ENCODE measurements at regions not wholly inside any gene's neighbourhood (a gene's known extent, or its start where the extent isn't known, plus 50 kb on each side); places are given as distances from the start of the nearest gene placed in this dataset.

DNA sequence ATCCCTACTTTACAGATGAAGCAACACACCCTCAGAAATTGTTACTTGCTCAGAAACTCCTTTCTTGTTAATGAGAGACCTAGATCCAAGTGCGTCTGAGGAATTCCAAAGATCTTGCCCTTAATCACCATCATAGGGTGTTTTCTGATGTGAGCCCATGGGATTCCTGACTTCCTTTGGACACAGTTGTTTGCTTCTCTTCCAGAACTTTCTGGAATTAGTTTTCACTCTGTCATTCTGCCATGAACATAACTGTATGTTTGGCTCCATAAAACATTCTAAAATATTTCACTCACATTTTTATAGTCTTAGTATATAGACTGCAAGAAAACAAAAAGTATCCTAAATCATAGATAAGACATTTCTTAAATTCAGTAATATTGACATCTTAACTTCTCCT is 593.9 kb upstream of the SOX11 start:
- Mint-ChIP-seq H3K9me3 (peaks cover 0 to 26% (median 9%) of the 10 kb centered on the region in 8 donors), H3K27ac (no peak overlapping the region), H3K36me3 (no peaks in the 10 kb centered on the region), H3K27me3 (no peaks in the 10 kb centered on the region), H3K4me3 (no peak overlapping the region), H3K4me1 (no peaks in the 10 kb centered on the region)
- H3K9me3 ChIP-seq (ENCODE audit: control insufficient read depth in 1 of 2, low read length in 2 of 2), result no peaks in the 10 kb centered on the region
- H3K27ac ChIP-seq (ENCODE audit: low read depth, low read length), result no peak overlapping the region
- H3K4me1 ChIP-seq (ENCODE audit: insufficient read depth, low read length), result no peaks in the 10 kb centered on the region
- ChIA-PET CTCF (ENCODE audit: partially characterized antibody) (no interaction called here), POLR2A (ENCODE audit: partially characterized antibody) (no interaction called here)
- H3K27me3 ChIP-seq (ENCODE audit: insufficient read depth, low read length), result no peaks in the 10 kb centered on the region
- intact Hi-C loops (cut with micrococcal nuclease), result no loop called here
- H3K4me3 ChIP-seq (ENCODE audit: low read length in 2 of 2), result no peak overlapping the region
- DNase-seq, result no peak
- no peaks in the 10 kb centered on the region for H3K36me3 ChIP-seq (ENCODE audit: insufficient read depth, low read length)

DNA sequence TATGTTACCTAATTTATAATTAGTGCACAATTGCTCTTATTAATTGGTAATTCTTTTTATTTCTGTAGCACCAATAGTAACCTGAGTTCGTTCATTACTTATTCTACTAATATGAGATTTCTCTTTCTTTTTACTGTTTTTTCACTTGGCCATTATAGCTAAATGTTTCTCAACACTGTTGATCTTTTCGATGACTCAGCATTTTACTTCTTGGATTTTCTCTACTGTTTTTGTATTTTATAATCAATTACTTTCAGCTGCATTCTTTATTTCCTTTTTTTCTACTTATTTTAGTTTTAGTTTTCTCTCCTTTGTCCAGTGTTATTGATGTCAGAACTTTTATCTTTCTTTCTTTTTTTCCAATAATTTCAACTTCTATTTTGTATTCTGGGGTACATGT is 589.4 kb upstream of the SOX11 start:
- H3K9me3 ChIP-seq (ENCODE audit: control insufficient read depth in 1 of 2, low read length in 2 of 2), result no peaks in the 10 kb centered on the region
- H3K4me1 Mint-ChIP-seq, result no peaks in the 10 kb centered on the region
- H3K27ac Mint-ChIP-seq, result no peak overlapping the region
- no peaks in the 10 kb centered on the region for H3K36me3 Mint-ChIP-seq
- H3K27me3 ChIP-seq (ENCODE audit: insufficient read depth, low read length), result no peaks in the 10 kb centered on the region
- peaks cover 3 to 20% (median 12%) of the 10 kb centered on the region in 8 donors for H3K9me3 Mint-ChIP-seq
- H3K27ac ChIP-seq (ENCODE audit: low read depth, low read length), result no peak overlapping the region
- no peak overlapping the region for H3K4me3 ChIP-seq (ENCODE audit: low read length in 2 of 2)
- H3K36me3 ChIP-seq (ENCODE audit: insufficient read depth, low read length), result no peaks in the 10 kb centered on the region
- ChIA-PET CTCF (ENCODE audit: partially characterized antibody) (no interaction called here), POLR2A (ENCODE audit: partially characterized antibody) (no interaction called here)
- H3K27me3 Mint-ChIP-seq, result no peaks in the 10 kb centered on the region
- intact Hi-C loops (cut with micrococcal nuclease), result no loop called here
- DNase-seq, result no peak
- H3K4me3 Mint-ChIP-seq, result no peak overlapping the region
- no peaks in the 10 kb centered on the region for H3K4me1 ChIP-seq (ENCODE audit: insufficient read depth, low read length)

DNA sequence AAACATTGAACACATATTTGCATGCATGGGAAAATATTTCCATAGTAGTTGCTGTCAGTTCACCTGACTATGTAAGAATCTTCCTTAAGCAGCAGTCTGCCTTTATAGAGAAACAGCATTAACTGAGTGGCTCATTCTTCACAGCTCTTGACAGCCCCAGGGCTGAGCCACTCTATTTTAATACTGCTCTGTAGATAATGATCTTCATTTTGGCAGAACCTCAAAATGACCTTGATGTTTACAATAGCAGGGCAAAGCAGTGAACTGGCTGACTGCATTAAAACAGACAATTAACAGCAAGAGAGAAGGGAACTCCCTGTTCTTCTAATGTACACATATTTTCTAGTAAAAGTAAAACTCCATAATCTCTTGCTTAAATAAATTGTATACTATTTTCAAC is 580.6 kb upstream of the SOX11 start:
- Mint-ChIP-seq H3K4me1 (no peaks in the 10 kb centered on the region), H3K27me3 (no peaks in the 10 kb centered on the region), H3K36me3 (peaks cover 0 to 1% of the 10 kb centered on the region in 2 donors), H3K4me3 (no peak overlapping the region), H3K27ac (no peak overlapping the region), H3K9me3 (peaks cover 4 to 39% (median 34%) of the 10 kb centered on the region in 8 donors)
- no peaks in the 10 kb centered on the region for H3K9me3 ChIP-seq (ENCODE audit: control insufficient read depth in 1 of 2, low read length in 2 of 2)
- ChIA-PET CTCF (ENCODE audit: partially characterized antibody) (no interaction called here), POLR2A (ENCODE audit: partially characterized antibody) (no interaction called here)
- no peak overlapping the region for H3K4me3 ChIP-seq (ENCODE audit: low read length in 2 of 2)
- no peaks in the 10 kb centered on the region for H3K4me1 ChIP-seq (ENCODE audit: insufficient read depth, low read length)
- no peak overlapping the region for H3K27ac ChIP-seq (ENCODE audit: low read depth, low read length)
- DNase-seq, result no peak
- no peaks in the 10 kb centered on the region for H3K36me3 ChIP-seq (ENCODE audit: insufficient read depth, low read length)
- H3K27me3 ChIP-seq (ENCODE audit: insufficient read depth, low read length), result no peaks in the 10 kb centered on the region
- intact Hi-C loops (cut with micrococcal nuclease), result no loop called here

DNA sequence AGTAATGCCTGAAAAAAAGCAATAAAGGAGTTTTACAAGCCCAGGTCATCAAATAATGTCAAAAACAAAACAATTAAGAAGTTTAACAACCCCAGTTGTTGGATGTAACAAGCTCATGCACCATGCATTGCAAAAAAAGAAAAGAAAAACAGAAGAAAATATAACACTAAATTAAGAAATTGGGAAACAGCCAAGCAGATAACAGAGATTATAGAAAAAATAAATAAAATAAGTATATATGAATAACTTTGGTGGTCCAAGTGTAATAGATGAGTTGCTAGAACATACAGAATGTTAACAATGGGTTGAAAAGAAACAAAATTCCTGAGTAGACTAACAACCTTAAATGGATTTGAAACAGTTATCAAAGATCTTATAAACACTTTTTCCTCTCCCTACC is 573.1 kb upstream of the SOX11 start:
- POLR2A ChIA-PET (ENCODE audit: partially characterized antibody), result no interaction called here

DNA sequence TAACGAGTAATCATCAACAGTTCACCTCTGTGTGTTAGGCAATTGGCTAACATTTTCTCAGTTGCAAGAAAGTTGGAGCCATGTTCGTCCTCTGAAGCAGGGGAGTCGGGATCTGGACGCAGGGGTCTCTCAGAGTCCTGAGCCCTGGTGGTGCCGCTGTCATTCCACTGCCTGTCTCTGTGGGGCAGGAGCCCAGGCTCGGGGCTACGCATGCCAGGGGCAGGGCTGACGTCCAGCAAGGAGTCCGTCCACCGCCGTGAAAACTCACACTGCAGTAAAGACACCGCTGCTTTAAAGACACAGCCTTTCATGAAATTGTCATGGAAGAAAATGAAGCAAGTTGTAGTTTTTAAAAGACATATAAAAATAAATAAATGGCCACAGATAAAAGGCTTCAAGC is 571.1 kb upstream of the SOX11 start:
- H3K36me3 Mint-ChIP-seq, result no peaks in the 10 kb centered on the region
- no peaks in the 10 kb centered on the region for H3K4me1 Mint-ChIP-seq
- POLR2A ChIA-PET (ENCODE audit: partially characterized antibody), result no interaction called here
- H3K4me1 ChIP-seq (ENCODE audit: insufficient read depth, low read length), result no peaks in the 10 kb centered on the region
- no peaks in the 10 kb centered on the region for H3K36me3 ChIP-seq (ENCODE audit: insufficient read depth, low read length)
- no peak overlapping the region for H3K27ac ChIP-seq (ENCODE audit: low read depth, low read length)
- no peak overlapping the region for H3K4me3 ChIP-seq (ENCODE audit: low read length in 2 of 2)
- DNase-seq, result no peak
- H3K9me3 ChIP-seq (ENCODE audit: control insufficient read depth in 1 of 2, low read length in 2 of 2), result no peaks in the 10 kb centered on the region
- no peaks in the 10 kb centered on the region for H3K27me3 Mint-ChIP-seq
- CTCF ChIA-PET (ENCODE audit: partially characterized antibody), result no interaction called here
- H3K9me3 Mint-ChIP-seq, result peaks cover 0 to 12% (median 4%) of the 10 kb centered on the region in 8 donors
- peak overlapping the region in 1 of 8 donors; percentile 36 for H3K4me3 Mint-ChIP-seq
- H3K27ac Mint-ChIP-seq, result no peak overlapping the region
- intact Hi-C loops (cut with micrococcal nuclease), result no loop called here
- H3K27me3 ChIP-seq (ENCODE audit: insufficient read depth, low read length), result no peaks in the 10 kb centered on the region

More for the DNA sequence above, 573.1 kb upstream of the SOX11 start:
- Mint-ChIP-seq H3K9me3 (peaks cover 0 to 22% (median 13%) of the 10 kb centered on the region in 8 donors), H3K36me3 (peaks cover 0 to 1% of the 10 kb centered on the region in 2 donors), H3K27me3 (no peaks in the 10 kb centered on the region), H3K4me1 (no peaks in the 10 kb centered on the region), H3K4me3 (no peak overlapping the region), H3K27ac (no peak overlapping the region)
- H3K4me1 ChIP-seq (ENCODE audit: insufficient read depth, low read length), result no peaks in the 10 kb centered on the region
- H3K4me3 ChIP-seq (ENCODE audit: low read length in 2 of 2), result no peak overlapping the region
- H3K27ac ChIP-seq (ENCODE audit: low read depth, low read length), result no peak overlapping the region
- no peak for DNase-seq
- intact Hi-C loops (cut with micrococcal nuclease), result no loop called here
- CTCF ChIA-PET (ENCODE audit: partially characterized antibody), result no interaction called here
- no peaks in the 10 kb centered on the region for H3K9me3 ChIP-seq (ENCODE audit: control insufficient read depth in 1 of 2, low read length in 2 of 2)
- H3K27me3 ChIP-seq (ENCODE audit: insufficient read depth, low read length), result no peaks in the 10 kb centered on the region
- no peaks in the 10 kb centered on the region for H3K36me3 ChIP-seq (ENCODE audit: insufficient read depth, low read length)

DNA sequence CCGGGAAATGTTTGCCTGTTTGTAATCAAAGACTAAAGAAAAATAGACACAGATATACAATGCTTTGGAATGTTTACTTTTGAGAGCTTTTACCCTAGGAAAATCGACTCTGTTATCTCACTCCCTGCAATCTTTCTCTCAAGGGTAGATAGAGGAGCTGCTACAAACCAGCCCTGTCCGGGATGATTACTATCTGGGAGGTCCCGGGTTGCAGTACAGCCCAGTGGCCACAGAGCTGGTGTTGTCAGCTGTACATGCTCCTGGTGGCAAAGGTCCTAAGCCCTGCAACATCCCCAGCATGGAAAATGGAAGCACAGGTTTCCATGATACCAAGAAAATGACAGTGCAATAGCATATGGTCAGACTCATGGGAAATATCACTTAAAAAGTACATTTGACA is 570.5 kb upstream of the SOX11 start:
- Histone ChIP-seq H3K4me3 (ENCODE audit: low read length in 2 of 2) (no peak overlapping the region), H3K4me1 (ENCODE audit: insufficient read depth, low read length) (no peaks in the 10 kb centered on the region), H3K27ac (ENCODE audit: low read depth, low read length) (no peak overlapping the region), H3K27me3 (ENCODE audit: insufficient read depth, low read length) (no peaks in the 10 kb centered on the region), H3K9me3 (ENCODE audit: control insufficient read depth in 1 of 2, low read length in 2 of 2) (no peaks in the 10 kb centered on the region), H3K36me3 (ENCODE audit: insufficient read depth, low read length) (no peaks in the 10 kb centered on the region)
- Mint-ChIP-seq H3K4me3 (no peak overlapping the region), H3K36me3 (no peaks in the 10 kb centered on the region), H3K4me1 (no peaks in the 10 kb centered on the region), H3K9me3 (peaks cover 0 to 8% (median 4%) of the 10 kb centered on the region in 8 donors), H3K27me3 (no peaks in the 10 kb centered on the region), H3K27ac (no peak overlapping the region)
- ChIA-PET POLR2A (ENCODE audit: partially characterized antibody) (no interaction called here), CTCF (ENCODE audit: partially characterized antibody) (no interaction called here)
- no peak for DNase-seq
- intact Hi-C loops (cut with micrococcal nuclease), result no loop called here

DNA sequence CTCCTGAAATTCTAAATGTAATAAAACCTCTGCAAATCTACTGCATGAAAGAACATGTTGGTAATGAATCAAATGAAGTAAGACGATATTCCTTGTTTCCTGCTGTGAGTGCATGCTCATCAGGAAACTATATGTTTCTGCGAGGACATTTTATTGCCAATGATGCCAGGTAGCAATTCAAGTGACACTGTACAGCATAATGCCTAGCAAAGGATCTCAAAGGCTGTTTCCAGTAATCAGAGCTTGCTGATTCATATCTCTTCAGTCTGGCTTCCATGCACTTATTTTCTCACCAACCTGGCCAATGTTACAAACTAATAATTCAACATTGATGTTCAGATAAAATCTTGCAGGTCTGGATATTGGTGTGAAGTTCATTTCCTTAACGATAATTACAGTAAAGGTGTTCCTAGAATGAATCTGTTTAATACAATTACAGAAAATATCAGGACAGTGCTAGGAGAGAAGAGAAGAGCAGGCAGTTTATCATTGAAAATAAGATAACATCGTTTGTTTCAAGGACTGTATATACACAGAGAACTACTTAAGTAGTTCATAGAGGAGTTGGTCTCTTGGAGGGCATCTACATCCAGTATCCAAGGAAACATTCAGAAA is 568.5 kb upstream of the SOX11 start:
- Histone ChIP-seq H3K4me3 (ENCODE audit: low read length in 2 of 2) (no peak overlapping the region), H3K36me3 (ENCODE audit: insufficient read depth, low read length) (no peaks in the 10 kb centered on the region), H3K27me3 (ENCODE audit: insufficient read depth, low read length) (no peaks in the 10 kb centered on the region), H3K9me3 (ENCODE audit: control insufficient read depth in 1 of 2, low read length in 2 of 2) (no peaks in the 10 kb centered on the region), H3K27ac (ENCODE audit: low read depth, low read length) (no peak overlapping the region), H3K4me1 (ENCODE audit: insufficient read depth, low read length) (no peaks in the 10 kb centered on the region)
- no peak overlapping the region for H3K27ac Mint-ChIP-seq
- H3K9me3 Mint-ChIP-seq, result peaks cover 0 to 7% (median 2%) of the 10 kb centered on the region in 8 donors
- intact Hi-C loops (cut with micrococcal nuclease), result no loop called here
- H3K27me3 Mint-ChIP-seq, result no peaks in the 10 kb centered on the region
- ChIA-PET POLR2A (ENCODE audit: partially characterized antibody) (no interaction called here), CTCF (ENCODE audit: partially characterized antibody) (no interaction called here)
- no peak for DNase-seq
- H3K4me3 Mint-ChIP-seq, result no peak overlapping the region
- no peaks in the 10 kb centered on the region for H3K36me3 Mint-ChIP-seq
- no peaks in the 10 kb centered on the region for H3K4me1 Mint-ChIP-seq

Measured in CD4-positive, alpha-beta memory T cell (primary cell).